ENCODE measurements at regions not wholly inside any gene's neighbourhood (a gene's known extent, or its start where the extent isn't known, plus 50 kb on each side); places are given as distances from the start of the nearest gene placed in this dataset.
"Not testable (repeated sequence)": the region's sequence is repeated elsewhere in the genome, so short reads cannot be mapped to it uniquely, and the experiment has no call there.

GRCh38 chr2:62410015-62410453 is 96.0 kb downstream of the TMEM17 start:
- no peak for DNase-seq

- DNase-seq, result no peak
Measured at GRCh38 chr2:62409442-62409841, 96.6 kb downstream of the TMEM17 start.

GRCh38 chr2:62408241-62408677 is 97.7 kb downstream of the TMEM17 start:
- DNase-seq, result no peak

- DNase-seq, result no peak
Measured at GRCh38 chr2:62407838-62408237, 98.2 kb downstream of the TMEM17 start.

- DNase-seq, result no peak
Measured at GRCh38 chr2:62407401-62407800, 98.6 kb downstream of the TMEM17 start.

GRCh38 chr2:62406573-62407043 is 99.4 kb downstream of the TMEM17 start:
- no peak for DNase-seq

GRCh38 chr2:62404913-62405312 is 101.1 kb downstream of the TMEM17 start:
- DNase-seq, result no peak

GRCh38 chr2:62402156-62402555 is 103.8 kb downstream of the TMEM17 start:
- no peak for DNase-seq

- DNase-seq, result no peak
Measured at GRCh38 chr2:62398356-62398755, 107.6 kb downstream of the TMEM17 start.

- DNase-seq, result no peak
Measured at GRCh38 chr2:62396880-62397279, 109.1 kb downstream of the TMEM17 start.

GRCh38 chr2:62393293-62393692 is 112.7 kb downstream of the TMEM17 start:
- DNase-seq, result no peak

- no peak for DNase-seq
Measured at GRCh38 chr2:62391696-62392095, 114.3 kb downstream of the TMEM17 start.

- DNase-seq, result not testable (repeated sequence)
Measured at GRCh38 chr2:62386378-62386777, 119.6 kb downstream of the TMEM17 start.

GRCh38 chr2:62383846-62384245 is 122.1 kb downstream of the TMEM17 start:
- DNase-seq, result no peak

GRCh38 chr2:62382757-62383156 is 123.2 kb downstream of the TMEM17 start:
- DNase-seq, result no peak

- DNase-seq, result no peak
Measured at GRCh38 chr2:62382122-62382521, 123.9 kb downstream of the TMEM17 start.

GRCh38 chr2:62381656-62382055 is 124.3 kb downstream of the TMEM17 start:
- no peak for DNase-seq

- no peak for DNase-seq
Measured at GRCh38 chr2:62379566-62379965, 126.4 kb downstream of the TMEM17 start.

GRCh38 chr2:62375113-62375420 is 130.9 kb downstream of the TMEM17 start:
- DNase-seq, result no peak

GRCh38 chr2:62374301-62375112 is 131.5 kb downstream of the TMEM17 start:
- no peak for DNase-seq

GRCh38 chr2:62372824-62373223 is 133.2 kb downstream of the TMEM17 start:
- no peak for DNase-seq

- no peak for DNase-seq
Measured at GRCh38 chr2:62370321-62371250, 135.4 kb downstream of the TMEM17 start.

GRCh38 chr2:62369541-62370202 is 136.3 kb downstream of the TMEM17 start:
- DNase-seq, result no peak

Measured in NCI-H1048 (cell line).